ENCODE measurements at regions not wholly inside any gene's neighbourhood (a gene's known extent, or its start where the extent isn't known, plus 50 kb on each side); places are given as distances from the start of the nearest gene placed in this dataset.

DNA sequence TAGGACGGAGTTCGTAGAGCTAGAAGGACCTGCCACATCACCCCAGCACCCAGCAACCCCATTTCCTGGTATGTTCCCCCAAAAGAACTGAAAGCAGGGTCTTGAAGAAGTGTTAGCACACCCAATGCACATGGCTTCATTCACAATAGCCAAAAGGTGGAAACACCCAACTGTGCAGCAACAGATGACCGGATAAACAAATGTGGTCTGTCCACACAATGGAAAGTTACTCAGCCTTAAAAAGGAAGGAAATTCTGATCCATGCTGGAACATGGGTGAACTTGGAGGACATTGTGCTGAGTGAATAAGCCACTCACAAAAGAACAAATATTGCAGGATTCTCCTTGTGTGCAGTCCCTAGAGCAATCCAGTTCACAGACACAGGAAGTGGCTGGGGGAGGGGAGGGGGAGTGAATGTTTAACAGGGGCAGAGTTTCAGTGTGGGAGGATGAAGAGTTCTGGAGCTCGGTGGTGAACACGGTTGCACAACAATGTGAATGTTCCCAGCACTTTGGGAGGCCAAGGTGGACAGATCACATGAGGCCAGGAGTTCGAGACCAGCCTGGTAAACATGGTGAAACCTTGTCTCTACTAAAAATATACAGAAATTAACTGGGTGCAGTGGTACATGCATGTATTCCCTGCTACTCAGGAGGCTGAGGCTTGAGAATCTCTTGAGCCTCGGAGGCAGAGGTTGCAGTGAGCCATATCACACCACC is 157.5 kb downstream of the NUP210 start:
- Mint-ChIP-seq H3K4me1 (ENCODE audit: unreplicated experiment) (peaks cover 51% of the 10 kb centered on the region), H3K27me3 (ENCODE audit: unreplicated experiment) (peaks cover 19% of the 10 kb centered on the region), H3K4me3 (ENCODE audit: unreplicated experiment) (no peak overlapping the region), H3K36me3 (ENCODE audit: low read depth, unreplicated experiment) (peaks cover 17% of the 10 kb centered on the region), H3K27ac (ENCODE audit: unreplicated experiment) (peak overlapping the region; percentile 90), H3K9me3 (ENCODE audit: unreplicated experiment) (no peaks in the 10 kb centered on the region)
- TF ChIP-seq, protein P1, sequence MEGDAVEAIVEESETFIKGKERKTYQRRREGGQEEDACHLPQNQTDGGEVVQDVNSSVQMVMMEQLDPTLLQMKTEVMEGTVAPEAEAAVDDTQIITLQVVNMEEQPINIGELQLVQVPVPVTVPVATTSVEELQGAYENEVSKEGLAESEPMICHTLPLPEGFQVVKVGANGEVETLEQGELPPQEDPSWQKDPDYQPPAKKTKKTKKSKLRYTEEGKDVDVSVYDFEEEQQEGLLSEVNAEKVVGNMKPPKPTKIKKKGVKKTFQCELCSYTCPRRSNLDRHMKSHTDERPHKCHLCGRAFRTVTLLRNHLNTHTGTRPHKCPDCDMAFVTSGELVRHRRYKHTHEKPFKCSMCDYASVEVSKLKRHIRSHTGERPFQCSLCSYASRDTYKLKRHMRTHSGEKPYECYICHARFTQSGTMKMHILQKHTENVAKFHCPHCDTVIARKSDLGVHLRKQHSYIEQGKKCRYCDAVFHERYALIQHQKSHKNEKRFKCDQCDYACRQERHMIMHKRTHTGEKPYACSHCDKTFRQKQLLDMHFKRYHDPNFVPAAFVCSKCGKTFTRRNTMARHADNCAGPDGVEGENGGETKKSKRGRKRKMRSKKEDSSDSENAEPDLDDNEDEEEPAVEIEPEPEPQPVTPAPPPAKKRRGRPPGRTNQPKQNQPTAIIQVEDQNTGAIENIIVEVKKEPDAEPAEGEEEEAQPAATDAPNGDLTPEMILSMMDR (IDR thresholded peaks at IDR 0.05; ENCODE audit: unreplicated experiment), result no peak
- peak; percentile 61 for DNase-seq (ENCODE audit: low spot score)

- TF ChIP-seq, protein P1 (IDR thresholded peaks at IDR 0.05; ENCODE audit: unreplicated experiment), result no peak
- H3K27me3 Mint-ChIP-seq (ENCODE audit: unreplicated experiment), result peaks cover 19% of the 10 kb centered on the region
- peaks cover 17% of the 10 kb centered on the region for H3K36me3 Mint-ChIP-seq (ENCODE audit: low read depth, unreplicated experiment)
- peaks cover 51% of the 10 kb centered on the region for H3K4me1 Mint-ChIP-seq (ENCODE audit: unreplicated experiment)
- DNase-seq (ENCODE audit: low spot score), result no peak
- no peaks in the 10 kb centered on the region for H3K9me3 Mint-ChIP-seq (ENCODE audit: unreplicated experiment)
- H3K27ac Mint-ChIP-seq (ENCODE audit: unreplicated experiment), result peak overlapping the region; percentile 90
- no peak overlapping the region for H3K4me3 Mint-ChIP-seq (ENCODE audit: unreplicated experiment)
Measured at GRCh38 chr3:13261892-13262291, 158.2 kb downstream of the NUP210 start.

GRCh38 chr3:13261104-13261830 is 158.9 kb downstream of the NUP210 start:
- H3K36me3 Mint-ChIP-seq (ENCODE audit: low read depth, unreplicated experiment), result peaks cover 17% of the 10 kb centered on the region
- H3K4me3 Mint-ChIP-seq (ENCODE audit: unreplicated experiment), result no peak overlapping the region
- TF ChIP-seq, protein P1 (IDR thresholded peaks at IDR 0.05; ENCODE audit: unreplicated experiment), result no peak
- peaks cover 51% of the 10 kb centered on the region for H3K4me1 Mint-ChIP-seq (ENCODE audit: unreplicated experiment)
- peak overlapping the region; percentile 80 for H3K27ac Mint-ChIP-seq (ENCODE audit: unreplicated experiment)
- no peaks in the 10 kb centered on the region for H3K9me3 Mint-ChIP-seq (ENCODE audit: unreplicated experiment)
- DNase-seq (ENCODE audit: low spot score), result no peak
- peaks cover 19% of the 10 kb centered on the region for H3K27me3 Mint-ChIP-seq (ENCODE audit: unreplicated experiment)

DNA sequence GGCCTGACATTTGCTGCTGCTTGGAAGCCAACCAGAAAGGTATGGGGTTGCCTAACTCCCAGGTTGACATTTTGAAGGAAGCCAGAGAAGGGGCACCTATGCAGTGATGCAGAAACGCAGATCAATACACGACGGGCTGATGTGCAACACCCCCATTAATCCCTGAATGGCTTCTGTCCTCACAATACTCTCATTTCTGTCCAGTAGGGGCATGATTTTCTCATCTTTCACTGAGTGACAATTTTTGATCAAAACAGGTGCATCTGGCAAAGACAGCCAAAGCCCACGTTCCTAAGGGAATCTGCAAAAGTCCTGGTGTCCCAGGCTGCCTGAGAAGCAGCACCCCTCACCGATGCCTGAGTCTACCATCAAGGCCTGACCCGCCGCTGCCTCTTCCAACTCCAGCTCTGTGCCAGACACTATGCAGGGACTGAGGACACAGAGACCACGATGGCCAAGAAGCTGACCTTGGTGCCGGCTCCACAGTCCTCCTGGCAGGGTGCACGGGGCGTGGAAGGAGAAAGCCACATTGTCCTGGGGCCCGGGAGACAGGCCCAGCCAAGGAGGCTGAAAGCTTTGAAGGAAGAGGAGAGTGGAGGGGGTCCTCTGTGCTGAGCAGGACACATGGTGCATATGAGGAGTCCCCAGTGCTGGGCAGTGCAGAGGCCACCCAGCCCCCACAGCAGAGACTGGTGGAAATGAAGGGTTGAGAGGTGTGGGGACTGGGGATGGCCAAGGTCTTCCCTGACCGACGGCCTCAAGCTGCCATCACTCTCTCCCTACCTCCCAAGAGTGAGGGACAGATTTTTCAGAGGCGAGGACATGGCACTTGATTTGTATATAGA is 159.6 kb downstream of the NUP210 start:
- TF ChIP-seq, protein P1 (IDR thresholded peaks at IDR 0.05; ENCODE audit: unreplicated experiment), result no peak
- Mint-ChIP-seq H3K4me1 (ENCODE audit: unreplicated experiment) (peaks cover 47% of the 10 kb centered on the region), H3K36me3 (ENCODE audit: low read depth, unreplicated experiment) (peaks cover 11% of the 10 kb centered on the region), H3K27ac (ENCODE audit: unreplicated experiment) (no peak overlapping the region), H3K27me3 (ENCODE audit: unreplicated experiment) (peaks cover 12% of the 10 kb centered on the region), H3K9me3 (ENCODE audit: unreplicated experiment) (no peaks in the 10 kb centered on the region), H3K4me3 (ENCODE audit: unreplicated experiment) (no peak overlapping the region)
- no peak for DNase-seq (ENCODE audit: low spot score)

Data from endothelial cell (in vitro differentiated cells).